ENCODE measurements at regions not wholly inside any gene's neighbourhood (a gene's known extent, or its start where the extent isn't known, plus 50 kb on each side); places are given as distances from the start of the nearest gene placed in this dataset.
"Not testable (repeated sequence)": the region's sequence is repeated elsewhere in the genome, so short reads cannot be mapped to it uniquely, and the experiment has no call there.

DNA sequence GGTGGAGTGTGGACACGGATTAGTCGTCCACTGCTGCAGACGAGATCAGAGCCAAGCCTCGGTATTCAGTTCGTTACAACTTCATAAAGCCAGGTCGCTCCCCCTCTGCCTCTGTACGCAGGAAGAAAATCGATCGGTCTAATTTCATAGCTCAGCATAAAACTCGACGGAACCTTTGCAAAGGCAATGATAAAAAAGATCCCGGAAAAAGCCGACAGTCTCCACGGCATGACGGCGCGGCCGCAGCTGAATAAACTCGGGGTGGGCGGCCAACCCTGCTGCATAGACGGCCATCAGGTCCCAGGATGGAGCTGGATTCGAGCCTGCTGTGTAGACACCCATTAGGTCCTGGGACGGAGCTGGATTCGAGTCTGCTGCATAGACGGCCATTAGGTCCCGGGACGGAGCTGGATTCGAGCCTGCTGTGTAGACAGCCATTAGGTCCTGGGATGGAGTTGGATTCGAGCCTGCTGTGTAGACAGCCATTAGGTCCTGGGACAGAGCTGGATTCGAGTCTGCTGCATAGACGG, 113.8 kb upstream of the PPP2R3B start:
- no peaks in the 10 kb centered on the region for H3K36me3 Mint-ChIP-seq
- Histone ChIP-seq H3K27ac (ENCODE audit: low read length) (no peak overlapping the region), H3K36me3 (ENCODE audit: control insufficient read depth, insufficient read depth, low read length) (no peaks in the 10 kb centered on the region), H3K27me3 (ENCODE audit: control insufficient read depth, insufficient read depth, low read length) (peaks cover 2% of the 10 kb centered on the region), H3K4me1 (ENCODE audit: control insufficient read depth, insufficient read depth, low read length) (no peaks in the 10 kb centered on the region), H3K4me3 (ENCODE audit: low read length) (no peak overlapping the region), H3K9me3 (ENCODE audit: control insufficient read depth, insufficient read depth, low read length) (no peaks in the 10 kb centered on the region)
- intact Hi-C loops (cut with micrococcal nuclease) = no loop called here
- peaks cover 10 to 12% of the 10 kb centered on the region in 2 donors for H3K9me3 Mint-ChIP-seq
- H3K4me3 Mint-ChIP-seq = no peak overlapping the region
- no peaks in the 10 kb centered on the region for H3K4me1 Mint-ChIP-seq
- 78% methylated on average over 31 of the region's 31 CpGs for WGBS (ENCODE audit: insufficient coverage)
- DNase-seq = no peak
- H3K27ac Mint-ChIP-seq = no peak overlapping the region
- no peak for ATAC-seq
- peaks cover 0 to 9% of the 10 kb centered on the region in 2 donors for H3K27me3 Mint-ChIP-seq (ENCODE audit: low read depth in 2 of 2)
- TF ChIP-seq, protein P1, sequence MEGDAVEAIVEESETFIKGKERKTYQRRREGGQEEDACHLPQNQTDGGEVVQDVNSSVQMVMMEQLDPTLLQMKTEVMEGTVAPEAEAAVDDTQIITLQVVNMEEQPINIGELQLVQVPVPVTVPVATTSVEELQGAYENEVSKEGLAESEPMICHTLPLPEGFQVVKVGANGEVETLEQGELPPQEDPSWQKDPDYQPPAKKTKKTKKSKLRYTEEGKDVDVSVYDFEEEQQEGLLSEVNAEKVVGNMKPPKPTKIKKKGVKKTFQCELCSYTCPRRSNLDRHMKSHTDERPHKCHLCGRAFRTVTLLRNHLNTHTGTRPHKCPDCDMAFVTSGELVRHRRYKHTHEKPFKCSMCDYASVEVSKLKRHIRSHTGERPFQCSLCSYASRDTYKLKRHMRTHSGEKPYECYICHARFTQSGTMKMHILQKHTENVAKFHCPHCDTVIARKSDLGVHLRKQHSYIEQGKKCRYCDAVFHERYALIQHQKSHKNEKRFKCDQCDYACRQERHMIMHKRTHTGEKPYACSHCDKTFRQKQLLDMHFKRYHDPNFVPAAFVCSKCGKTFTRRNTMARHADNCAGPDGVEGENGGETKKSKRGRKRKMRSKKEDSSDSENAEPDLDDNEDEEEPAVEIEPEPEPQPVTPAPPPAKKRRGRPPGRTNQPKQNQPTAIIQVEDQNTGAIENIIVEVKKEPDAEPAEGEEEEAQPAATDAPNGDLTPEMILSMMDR (IDR thresholded peaks at IDR 0.05) = no peak

DNA sequence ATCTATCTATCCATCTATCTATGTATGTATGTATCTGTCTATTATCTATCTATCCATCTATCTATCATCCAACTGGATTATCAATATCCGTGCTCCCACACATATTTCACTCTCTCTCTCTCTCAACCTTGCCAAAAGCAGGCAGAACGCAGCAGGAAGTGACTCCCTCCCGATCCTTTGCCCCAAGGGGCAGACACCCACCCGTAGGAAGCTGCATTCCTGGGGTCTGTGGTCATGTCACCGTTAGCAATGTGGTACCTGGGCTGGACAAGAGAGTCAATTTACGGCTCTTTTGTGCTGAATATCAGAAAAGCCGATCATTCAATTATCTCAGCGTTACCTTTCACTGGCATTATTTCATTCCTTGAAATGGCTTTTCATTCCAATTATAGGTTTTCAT, 119.6 kb upstream of the PPP2R3B start:
- Histone ChIP-seq H3K4me3 (ENCODE audit: low read length) (no peak overlapping the region), H3K4me1 (ENCODE audit: control insufficient read depth, insufficient read depth, low read length) (no peaks in the 10 kb centered on the region), H3K27me3 (ENCODE audit: control insufficient read depth, insufficient read depth, low read length) (no peaks in the 10 kb centered on the region), H3K9me3 (ENCODE audit: control insufficient read depth, insufficient read depth, low read length) (peaks cover 2% of the 10 kb centered on the region), H3K27ac (ENCODE audit: low read length) (no peak overlapping the region), H3K36me3 (ENCODE audit: control insufficient read depth, insufficient read depth, low read length) (no peaks in the 10 kb centered on the region)
- no peak for ATAC-seq
- peaks cover 10 to 12% of the 10 kb centered on the region in 2 donors for H3K9me3 Mint-ChIP-seq
- H3K4me3 Mint-ChIP-seq = no peak overlapping the region
- peaks cover 0 to 9% of the 10 kb centered on the region in 2 donors for H3K27me3 Mint-ChIP-seq (ENCODE audit: low read depth in 2 of 2)
- H3K36me3 Mint-ChIP-seq = no peaks in the 10 kb centered on the region
- 54% methylated on average over 7 of the region's 8 CpGs for WGBS (ENCODE audit: insufficient coverage)
- TF ChIP-seq, protein P1 (IDR thresholded peaks at IDR 0.05) = no peak
- no peak overlapping the region for H3K27ac Mint-ChIP-seq
- intact Hi-C loops (cut with micrococcal nuclease) = no loop called here
- H3K4me1 Mint-ChIP-seq = no peaks in the 10 kb centered on the region
- no peak for DNase-seq

DNA sequence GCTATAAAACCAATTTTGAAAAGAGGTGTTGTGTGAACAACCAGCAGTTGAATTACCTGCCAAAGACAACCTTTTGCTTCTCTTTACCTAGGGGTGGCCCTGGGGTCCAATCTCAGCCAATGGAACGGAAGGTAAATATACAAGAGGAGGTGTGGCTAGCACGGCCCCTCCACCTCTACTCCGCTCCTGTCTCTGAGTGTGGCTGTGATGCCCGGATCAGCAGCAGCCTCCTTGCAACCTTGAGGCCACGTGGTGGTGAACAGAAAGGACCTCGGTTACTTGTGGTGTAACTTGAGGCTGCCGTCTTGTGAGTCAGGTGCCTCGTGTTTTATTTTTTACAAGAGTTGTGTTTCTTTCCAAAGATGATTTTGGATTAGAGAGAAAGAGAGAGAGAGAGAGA, 121.5 kb upstream of the PPP2R3B start:
- DNase-seq = no peak
- intact Hi-C loops (cut with micrococcal nuclease) = no loop called here
- H3K4me3 Mint-ChIP-seq = no peak overlapping the region
- H3K27me3 ChIP-seq (ENCODE audit: control insufficient read depth, insufficient read depth, low read length) = no peaks in the 10 kb centered on the region
- no peaks in the 10 kb centered on the region for H3K4me1 Mint-ChIP-seq
- H3K4me3 ChIP-seq (ENCODE audit: low read length) = no peak overlapping the region
- TF ChIP-seq, protein P1 (IDR thresholded peaks at IDR 0.05) = no peak
- H3K36me3 ChIP-seq (ENCODE audit: control insufficient read depth, insufficient read depth, low read length) = no peaks in the 10 kb centered on the region
- H3K27me3 Mint-ChIP-seq (ENCODE audit: low read depth in 2 of 2) = no peaks in the 10 kb centered on the region
- H3K9me3 Mint-ChIP-seq = no peaks in the 10 kb centered on the region
- no peak overlapping the region for H3K27ac Mint-ChIP-seq
- no peaks in the 10 kb centered on the region for H3K4me1 ChIP-seq (ENCODE audit: control insufficient read depth, insufficient read depth, low read length)
- 83% methylated on average over 8 of the region's 8 CpGs for WGBS (ENCODE audit: insufficient coverage)
- no peak overlapping the region for H3K27ac ChIP-seq (ENCODE audit: low read length)
- peaks cover 2% of the 10 kb centered on the region for H3K9me3 ChIP-seq (ENCODE audit: control insufficient read depth, insufficient read depth, low read length)
- no peak for ATAC-seq
- no peaks in the 10 kb centered on the region for H3K36me3 Mint-ChIP-seq

DNA sequence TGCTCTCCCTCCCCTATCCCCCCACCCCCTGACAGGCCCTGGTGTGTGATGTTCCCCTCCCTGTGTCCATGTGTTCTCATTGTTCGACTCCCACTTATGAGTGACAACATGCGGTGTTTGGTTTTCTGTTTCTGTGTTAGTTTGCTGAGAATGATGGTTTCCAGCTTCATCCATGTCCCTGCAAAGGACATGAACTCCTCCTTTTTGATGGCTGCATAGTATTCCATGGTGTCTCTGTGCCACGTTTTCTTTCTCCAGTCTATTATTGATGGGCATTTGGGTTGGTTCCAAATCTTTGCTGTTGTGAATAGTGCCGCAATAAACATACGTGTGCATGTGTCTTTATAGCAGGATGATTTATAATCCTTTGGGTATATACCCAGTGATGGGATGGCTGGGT, 121.8 kb upstream of the SHOX start:
- WGBS (ENCODE audit: insufficient coverage) = 80% methylated on average over 3 of the region's 5 CpGs

DNA sequence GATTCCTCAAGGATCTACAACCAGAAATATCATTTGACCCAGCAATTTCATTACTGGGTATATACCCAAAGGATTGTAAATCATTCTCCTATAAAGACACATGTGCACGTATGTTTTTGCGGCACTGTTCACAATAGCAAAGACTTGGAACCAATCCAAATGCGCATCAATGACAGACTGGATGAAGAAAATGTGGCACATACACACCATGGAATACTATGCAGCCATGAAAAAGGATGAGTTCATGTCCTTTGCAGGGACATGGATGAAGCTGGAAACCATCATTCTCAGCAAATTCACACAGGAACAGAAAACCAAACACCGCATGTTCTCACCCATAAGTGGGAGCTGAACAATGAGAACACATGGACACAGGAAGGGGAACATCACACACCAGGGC, 119.5 kb upstream of the SHOX start:
- H3K4me1 ChIP-seq (ENCODE audit: control insufficient read depth, insufficient read depth, low read length); H3K4me3 ChIP-seq (ENCODE audit: low read length); H3K27me3 ChIP-seq (ENCODE audit: control insufficient read depth, insufficient read depth, low read length); H3K4me3 Mint-ChIP-seq; H3K27ac ChIP-seq (ENCODE audit: low read length); H3K36me3 ChIP-seq (ENCODE audit: control insufficient read depth, insufficient read depth, low read length); H3K9me3 Mint-ChIP-seq; intact Hi-C loops (cut with micrococcal nuclease); H3K27me3 Mint-ChIP-seq (ENCODE audit: low read depth in 2 of 2); H3K27ac Mint-ChIP-seq; DNase-seq; H3K9me3 ChIP-seq (ENCODE audit: control insufficient read depth, insufficient read depth, low read length); H3K4me1 Mint-ChIP-seq; ATAC-seq; H3K36me3 Mint-ChIP-seq: not testable (repeated sequence)
- WGBS (ENCODE audit: insufficient coverage) = 96% methylated on average over 3 of the region's 4 CpGs

More for the DNA sequence above, 121.8 kb upstream of the SHOX start:
- H3K36me3 Mint-ChIP-seq; DNase-seq; H3K9me3 Mint-ChIP-seq; ATAC-seq; H3K36me3 ChIP-seq (ENCODE audit: control insufficient read depth, insufficient read depth, low read length); H3K4me1 ChIP-seq (ENCODE audit: control insufficient read depth, insufficient read depth, low read length); H3K4me1 Mint-ChIP-seq; H3K9me3 ChIP-seq (ENCODE audit: control insufficient read depth, insufficient read depth, low read length); H3K4me3 ChIP-seq (ENCODE audit: low read length); H3K27ac Mint-ChIP-seq; H3K4me3 Mint-ChIP-seq; intact Hi-C loops (cut with micrococcal nuclease); H3K27ac ChIP-seq (ENCODE audit: low read length); H3K27me3 Mint-ChIP-seq (ENCODE audit: low read depth in 2 of 2); H3K27me3 ChIP-seq (ENCODE audit: control insufficient read depth, insufficient read depth, low read length): not testable (repeated sequence)
